HG02623 (cell line): ENCODE measurements at regions not wholly inside any gene's neighbourhood (a gene's known extent, or its start where the extent isn't known, plus 50 kb on each side); places are given as distances from the start of the nearest gene placed in this dataset.
"Not testable (repeated sequence)": the region's sequence is repeated elsewhere in the genome, so short reads cannot be mapped to it uniquely, and the experiment has no call there.

Experiments used
- ATAC-seq: cut with Tn5 transposase; IDR thresholded peaks from one replicate; pipeline ENCODE4 v1.9.1; 2021; ENCODE audit warnings: moderate library complexity; ENCODE audit not compliant: unreplicated experiment

DNA sequence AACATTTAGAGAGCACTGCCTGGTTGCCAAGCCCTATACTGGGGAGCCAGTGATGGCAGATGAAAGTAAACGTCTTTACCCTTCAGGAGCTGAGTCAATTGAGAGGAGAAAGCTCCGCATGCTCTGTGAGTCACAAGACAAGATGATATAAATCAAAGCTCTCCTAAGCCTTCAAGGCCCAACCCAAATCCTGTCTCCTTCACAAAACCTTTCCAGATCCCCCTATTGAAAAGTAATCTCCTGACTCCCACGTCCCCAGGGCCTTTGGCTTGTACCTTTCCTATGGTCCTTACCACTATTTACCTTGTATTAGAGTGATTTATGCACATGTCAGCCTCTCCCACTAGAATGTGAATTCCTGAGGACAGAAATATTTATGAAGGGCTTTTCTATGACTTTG, 230.1 kb upstream of the TENM4 start:
- no peak for ATAC-seq

DNA sequence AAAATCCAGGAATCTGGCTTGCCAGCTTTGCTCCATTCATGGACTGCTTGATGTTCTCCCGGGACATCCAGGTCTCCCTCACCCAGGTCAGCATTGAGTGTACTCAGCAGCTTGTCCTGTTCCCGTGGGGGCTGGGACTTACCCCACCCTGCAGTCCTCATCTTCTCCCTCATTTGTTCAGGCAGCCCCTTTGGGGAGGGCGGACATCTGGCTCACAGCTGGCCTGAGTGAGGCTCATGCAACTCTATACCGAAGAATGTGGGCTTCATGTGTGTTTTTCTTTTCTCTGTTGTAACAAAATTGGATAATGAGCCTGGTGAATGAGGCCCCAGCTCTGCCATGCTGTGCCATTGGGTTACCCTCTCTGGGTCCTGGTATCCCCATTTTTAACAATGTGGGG, 227.7 kb upstream of the TENM4 start:
- ATAC-seq, result no peak

DNA sequence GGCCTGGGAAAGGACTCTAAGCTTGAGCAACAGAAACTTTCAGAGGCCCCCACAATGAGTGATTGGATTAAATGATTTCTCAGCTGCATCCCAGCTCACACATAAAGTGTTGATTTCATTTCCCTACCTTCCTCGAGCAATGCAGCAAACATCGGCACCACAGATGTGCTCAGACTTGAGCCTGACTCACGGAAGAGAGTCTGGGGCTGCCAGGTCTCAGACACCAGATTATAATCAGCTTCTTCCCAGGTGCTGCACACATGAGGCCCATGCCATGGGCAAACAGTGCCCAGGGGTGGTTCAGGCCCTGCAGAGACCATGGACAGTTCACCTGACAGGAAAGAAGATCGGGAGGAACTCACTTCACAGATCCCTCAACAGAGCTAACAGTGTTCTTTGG, 226.6 kb upstream of the TENM4 start:
- no peak for ATAC-seq

DNA sequence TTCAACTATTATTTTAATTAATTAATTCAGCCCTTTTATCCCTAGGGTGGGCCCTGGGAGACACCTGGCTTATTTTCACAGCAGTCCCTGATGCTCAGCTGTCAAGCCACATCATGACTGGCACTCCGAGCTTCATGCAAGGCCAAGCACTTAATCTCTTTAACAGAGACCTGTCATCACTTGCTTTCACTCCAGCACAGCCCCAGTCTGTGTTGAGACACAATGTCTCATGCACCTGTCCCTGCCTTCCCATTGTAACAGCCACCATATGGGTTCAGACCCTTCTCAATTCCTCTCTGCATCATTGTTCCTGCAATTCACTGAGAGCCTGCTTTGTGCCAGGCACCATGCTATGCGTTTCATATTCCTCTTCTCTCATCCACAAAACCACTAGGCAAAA, 222.2 kb upstream of the TENM4 start:
- no peak for ATAC-seq

DNA sequence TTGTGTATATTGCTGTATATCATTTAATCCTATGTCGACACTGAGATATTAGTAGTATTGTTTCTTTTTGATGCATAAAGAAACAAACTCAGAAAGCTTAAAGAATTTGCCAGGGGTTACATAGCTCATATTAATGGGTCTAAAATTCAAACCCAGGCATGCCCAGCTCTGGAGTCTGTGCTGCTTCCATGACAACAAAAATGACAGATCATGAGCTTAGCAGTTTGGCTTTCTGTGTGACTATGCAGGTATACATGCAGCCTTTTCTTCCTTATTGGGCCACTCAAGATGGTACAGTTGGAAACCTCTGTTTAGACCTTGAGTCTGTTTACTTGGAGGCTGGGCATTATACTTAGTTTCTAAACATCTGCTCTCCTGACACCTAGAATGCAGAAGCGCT, 220.5 kb upstream of the TENM4 start:
- no peak for ATAC-seq

DNA sequence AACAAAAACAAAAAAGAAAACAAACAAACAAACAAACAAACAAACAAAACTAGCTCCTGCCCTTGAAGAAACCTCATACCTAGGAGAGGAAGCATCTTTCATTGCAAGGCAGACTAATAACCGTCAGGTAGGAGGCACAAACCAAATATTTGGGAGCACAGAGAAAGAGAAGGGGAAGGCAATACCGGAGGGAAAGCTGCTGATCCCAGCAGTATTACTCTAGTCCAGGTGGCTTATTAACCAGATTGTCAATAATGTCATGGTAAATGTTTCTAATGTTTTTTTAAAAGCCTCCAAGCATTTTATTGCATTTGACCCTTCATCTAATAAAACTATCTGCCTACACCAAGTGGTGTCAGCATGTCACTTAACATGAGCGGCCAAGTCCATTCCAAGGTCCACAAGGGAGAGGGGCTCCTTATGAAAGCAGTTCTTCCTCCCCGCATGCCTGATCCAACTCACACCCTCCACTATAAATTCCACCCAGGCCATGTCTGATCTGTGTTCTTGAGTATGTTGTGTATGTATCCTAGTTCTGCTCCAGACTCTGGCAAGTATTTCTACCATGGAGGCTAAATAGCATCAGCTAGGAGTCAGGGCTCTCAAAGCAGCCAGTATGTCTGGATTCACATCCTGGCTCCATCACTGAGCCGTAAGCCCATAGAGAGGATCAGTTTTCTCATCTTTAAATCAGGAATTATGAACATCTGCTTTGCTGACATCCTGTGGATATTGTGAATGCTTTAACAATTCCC, 208.1 kb upstream of the TENM4 start:
- no peak for ATAC-seq

DNA sequence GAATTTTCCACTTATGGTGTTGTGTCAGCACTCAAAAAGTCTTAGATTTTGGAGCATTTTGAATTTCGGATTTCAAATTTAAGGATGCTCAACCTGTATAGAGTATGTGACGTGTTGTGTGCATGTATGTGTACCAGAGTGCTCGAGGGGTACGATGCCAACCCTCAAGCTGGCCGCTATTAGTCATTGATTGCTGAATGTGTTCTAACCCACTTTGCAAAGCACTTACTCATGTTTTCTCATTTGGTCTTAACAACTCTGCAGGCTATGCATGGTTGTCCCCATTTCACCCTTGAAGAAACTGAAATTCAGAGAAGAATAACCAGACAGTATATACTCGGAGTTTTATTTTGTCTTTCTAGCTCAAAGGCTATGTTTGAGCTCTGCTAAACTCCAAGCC, 196.4 kb upstream of the TENM4 start:
- no peak for ATAC-seq

DNA sequence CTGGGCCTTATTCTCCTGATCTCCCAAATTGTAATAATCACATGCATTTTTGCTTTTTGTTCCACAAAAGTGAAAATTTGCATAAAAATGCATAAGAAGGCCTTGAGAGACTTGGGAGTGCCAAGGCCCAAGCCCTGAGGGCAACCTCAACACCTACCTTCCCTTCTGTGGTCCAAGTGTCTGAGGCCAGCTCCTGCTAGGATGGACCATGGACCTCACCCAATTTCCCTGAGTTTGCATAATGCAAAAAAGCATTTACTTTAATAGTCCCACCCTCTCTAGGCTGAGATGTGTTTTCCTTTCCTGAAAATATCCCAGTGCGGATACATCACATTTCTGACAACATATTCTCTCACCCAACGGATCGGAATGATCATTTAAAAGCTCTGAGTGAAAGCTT, 194.1 kb upstream of the TENM4 start:
- no peak for ATAC-seq

DNA sequence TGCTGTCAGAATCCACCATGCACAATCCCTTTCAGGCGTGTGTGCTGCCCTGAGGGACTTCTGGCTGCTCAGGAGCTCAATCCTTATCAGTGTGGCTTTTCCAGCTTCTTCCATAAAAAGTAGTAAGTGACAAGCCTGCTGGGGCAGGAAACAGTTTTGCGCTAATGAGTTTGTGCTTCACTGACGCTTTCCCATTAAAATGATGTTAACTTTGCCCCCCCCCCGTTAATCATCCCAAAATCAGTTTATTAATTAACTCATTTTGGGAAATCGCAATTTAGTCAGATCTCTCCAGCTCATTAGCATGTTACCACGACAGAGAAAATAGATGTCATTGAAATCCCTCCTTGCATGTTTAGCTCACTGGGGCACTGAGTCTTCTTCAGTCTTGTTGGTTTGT, 186.5 kb upstream of the TENM4 start:
- no peak for ATAC-seq

DNA sequence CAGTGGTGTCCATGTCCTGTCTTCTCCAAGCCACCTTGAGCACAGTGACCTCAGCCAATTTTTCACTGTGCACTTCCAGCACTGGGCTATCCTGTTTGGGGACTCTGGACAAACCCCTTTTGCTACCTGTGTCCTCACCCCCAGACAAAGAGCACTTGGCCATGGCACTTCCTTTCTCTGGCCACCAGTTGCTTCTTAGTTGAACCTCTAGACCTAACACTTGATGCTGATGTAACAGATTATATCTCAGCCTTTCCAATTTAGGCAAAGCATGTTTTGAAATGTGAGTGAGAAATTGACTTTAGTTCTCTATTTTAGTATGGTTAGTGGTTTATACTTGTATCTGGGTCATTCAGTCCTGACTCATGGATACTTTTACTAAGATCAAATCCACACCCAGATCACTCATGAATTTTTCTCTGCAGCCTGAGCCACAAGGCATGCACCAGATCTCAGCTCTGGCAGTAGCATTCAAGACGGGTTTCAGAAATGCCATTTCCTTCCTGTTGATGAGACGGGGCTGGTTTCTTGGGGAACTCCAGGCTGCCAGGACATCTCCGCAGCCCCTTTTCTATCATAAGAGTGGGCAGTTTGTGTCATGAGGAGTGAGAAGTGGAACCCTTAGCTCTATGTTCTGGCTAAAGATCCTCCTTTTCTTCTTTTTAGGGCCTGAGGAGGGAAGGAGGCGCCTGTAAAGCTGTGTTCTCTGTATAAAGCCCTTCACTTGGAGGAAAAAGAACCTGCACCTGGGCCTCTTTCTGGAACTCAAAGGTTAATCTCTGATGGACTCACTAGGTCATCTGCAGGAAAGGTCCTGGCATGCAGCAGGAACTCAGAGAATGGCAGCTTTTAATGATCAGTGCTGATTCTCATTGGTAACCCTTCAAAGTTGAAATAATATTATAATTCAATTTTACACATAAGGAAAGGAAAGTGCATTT, 185.6 kb upstream of the TENM4 start:
- ATAC-seq, result no peak

DNA sequence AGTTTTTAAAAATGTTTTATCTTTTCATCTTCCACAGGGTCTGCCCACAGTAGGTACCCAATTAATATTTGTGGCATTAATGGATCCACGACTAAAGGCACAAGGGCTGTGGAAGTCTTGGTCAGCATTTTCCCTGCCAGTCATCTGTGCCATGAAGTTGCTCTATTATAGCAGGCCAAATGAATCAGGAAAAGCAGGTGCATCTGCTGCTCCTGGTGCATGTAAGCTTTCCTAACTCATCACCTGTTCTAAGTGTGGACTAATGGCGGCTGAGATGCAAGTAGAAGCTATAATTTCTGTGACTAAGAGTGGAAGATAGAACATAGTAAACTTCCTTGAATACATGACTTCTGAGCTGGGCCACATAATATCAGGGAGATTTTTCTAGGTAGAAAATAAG, 182.5 kb upstream of the TENM4 start:
- ATAC-seq, result no peak

DNA sequence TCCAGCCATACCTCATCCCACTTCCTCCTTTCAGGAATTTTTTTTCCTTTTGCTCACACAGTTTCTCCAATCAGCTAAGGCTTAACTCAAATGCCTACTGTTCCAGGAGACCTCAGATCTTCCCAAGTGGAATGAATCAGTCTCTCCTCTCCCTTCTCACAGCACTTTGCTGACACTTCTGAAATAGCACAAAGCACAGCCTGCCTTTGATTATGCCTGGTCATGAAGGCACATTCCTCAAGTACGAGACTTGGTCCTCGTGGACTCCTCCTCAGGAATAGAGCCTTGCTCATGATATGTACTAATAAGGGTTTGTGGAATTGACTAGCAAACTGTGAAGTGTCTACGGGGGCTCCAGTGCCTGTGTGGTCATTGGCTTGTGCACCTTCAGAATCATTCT, 176.7 kb upstream of the TENM4 start:
- ATAC-seq, result no peak

DNA sequence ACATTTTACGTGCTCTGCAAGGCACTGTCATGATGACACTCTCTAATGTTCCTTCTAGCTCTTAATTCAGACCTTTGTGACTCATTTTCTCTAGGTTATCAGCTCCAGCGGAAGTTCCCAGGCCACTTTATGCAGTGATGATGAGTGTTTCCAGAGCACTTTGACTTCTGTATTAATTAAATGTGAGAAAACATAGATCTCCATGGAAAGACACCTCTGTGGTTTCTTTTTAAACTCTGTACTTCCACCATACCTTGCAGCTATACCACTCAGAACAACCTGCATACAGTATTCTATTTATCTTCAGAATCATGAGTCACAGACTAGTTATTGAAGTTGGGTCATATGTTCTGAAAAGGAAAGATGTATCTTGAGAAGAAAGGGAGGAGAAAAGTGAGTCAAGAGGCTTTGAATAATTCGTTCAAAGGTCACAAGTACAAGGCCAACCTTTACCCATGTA, 175.6 kb upstream of the TENM4 start:
- ATAC-seq, result no peak

DNA sequence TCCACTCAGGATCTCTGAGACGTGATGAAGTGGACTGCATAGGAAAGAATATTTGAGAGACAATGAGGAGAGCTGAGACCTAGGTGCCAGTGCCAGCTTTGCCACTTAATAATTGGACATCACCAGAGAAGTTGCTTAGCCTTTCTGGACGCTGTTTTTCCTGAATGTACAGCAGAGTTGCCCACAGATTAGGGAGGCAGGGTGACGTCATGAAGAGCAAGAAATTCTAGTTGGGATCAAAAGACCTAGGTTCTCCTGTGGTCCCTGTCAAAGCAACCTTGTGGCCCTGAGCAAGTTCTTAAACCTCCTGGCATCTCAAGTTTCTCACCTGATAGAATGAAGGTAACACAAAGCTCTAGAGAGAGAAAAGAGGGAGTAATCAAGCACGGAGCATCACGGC, 174.6 kb upstream of the TENM4 start:
- ATAC-seq, result no peak

DNA sequence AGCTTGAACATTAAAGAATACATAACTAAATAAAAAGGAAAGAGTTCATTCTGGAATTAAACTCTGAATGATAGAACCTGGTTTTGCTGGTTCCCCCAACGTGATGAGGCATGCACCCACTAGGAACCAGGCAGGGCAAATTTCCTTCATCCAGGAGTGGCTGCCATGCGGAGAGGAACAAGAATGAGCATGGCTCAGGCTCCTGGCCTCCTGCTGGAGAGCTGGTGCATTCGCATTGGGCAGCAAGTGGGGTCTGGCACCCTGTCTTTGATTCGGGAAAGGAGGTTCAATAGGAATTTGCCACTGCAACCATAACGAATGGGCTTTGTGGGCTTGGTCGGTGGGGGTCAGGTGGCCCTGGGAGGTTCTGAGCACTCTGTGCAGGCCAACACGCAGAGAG, 169.8 kb upstream of the TENM4 start:
- ATAC-seq, result no peak

DNA sequence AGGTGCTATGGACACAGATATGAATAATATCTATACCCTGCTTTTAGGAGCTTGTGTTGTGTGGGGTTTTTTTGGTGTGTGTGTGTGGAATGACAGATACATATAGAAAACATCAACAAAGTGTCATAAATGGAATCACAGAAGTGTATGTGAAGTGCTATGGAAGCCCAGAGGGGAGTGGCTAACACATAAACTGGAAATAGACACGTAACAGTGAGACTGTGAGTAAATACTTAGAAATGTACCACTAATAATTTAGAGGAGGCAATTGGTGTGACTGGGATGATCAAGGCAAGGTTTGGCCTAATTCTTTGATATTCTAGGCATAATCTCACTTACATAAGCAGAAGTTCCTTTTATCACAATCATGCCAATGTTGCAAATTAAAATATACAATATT, 169.3 kb upstream of the TENM4 start:
- ATAC-seq, result no peak

DNA sequence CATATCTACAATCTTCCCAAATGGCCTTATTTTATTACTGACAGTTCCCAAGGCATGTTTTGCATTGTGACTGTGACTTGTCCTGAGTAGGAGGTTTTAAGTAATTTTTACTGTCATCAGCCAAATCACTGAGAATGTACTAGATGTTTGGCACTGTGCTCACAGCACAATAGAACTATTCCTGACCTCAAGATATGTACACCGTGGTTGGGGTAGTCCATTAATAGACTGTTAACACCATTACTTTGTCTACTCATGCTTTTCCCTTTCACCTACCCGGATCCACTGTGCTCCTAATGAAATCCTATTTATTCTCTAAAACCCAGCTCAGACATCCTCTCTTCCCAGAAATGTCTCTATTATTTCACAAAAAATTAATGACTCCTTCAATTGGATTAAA, 168.7 kb upstream of the TENM4 start:
- ATAC-seq, result no peak

DNA sequence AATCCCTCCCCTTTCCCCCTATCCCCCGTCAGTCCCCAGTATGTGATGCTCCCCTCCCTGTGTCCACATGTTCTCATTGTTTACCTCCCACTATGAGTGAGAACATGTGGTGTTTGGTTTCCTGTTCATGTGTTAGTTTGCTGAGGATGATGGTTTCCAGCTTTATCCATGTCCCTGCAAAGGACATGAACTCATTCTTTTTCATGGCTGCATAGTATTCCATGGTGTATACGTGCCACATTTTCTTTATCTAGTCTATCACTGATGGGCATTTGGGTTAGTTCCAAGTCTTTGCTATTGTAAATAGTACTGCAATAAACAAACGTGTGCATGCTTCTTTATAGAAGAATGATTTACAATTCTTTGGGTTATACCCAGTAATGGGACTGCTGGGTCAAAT, 165.6 kb upstream of the TENM4 start:
- not testable (repeated sequence) for ATAC-seq

DNA sequence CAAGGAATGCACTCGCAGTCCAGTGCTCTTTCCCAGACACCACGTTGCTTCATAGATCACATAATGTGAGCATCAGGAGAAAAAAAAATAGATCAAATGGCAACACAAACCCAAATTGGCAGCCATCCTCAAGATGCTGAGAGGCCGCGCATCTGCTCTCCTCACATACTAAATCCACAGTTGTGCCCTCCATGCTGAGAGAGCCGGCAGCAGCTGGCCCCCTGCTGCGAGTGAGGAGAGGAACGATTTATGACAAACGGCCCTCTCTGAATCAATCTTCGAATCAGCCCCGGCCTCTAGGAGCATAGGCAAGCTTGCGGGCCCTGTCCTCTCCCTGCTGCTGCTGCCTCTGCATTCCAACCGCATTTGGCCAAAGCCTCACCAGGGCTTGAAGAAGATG, 159.9 kb upstream of the TENM4 start:
- no peak for ATAC-seq

DNA sequence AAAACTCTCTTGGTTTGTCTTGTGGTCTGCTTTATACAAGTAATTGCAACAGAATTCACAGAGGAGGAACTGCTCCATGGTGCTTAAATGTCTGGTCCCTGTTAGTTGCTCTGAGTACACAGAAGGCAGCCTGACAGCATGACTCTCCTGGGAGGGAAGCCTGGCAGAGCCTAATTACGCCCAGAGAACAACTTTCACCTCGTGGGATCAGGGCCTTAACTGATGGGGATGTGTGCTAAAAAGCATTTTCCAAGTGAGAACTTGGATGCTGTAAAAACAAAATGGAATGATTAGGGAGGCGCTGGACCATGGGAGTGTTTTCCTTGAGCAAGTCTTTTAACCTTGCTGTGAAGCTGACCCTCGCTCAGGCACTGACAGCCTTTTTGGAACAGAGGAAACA, 154.0 kb upstream of the TENM4 start:
- no peak for ATAC-seq

DNA sequence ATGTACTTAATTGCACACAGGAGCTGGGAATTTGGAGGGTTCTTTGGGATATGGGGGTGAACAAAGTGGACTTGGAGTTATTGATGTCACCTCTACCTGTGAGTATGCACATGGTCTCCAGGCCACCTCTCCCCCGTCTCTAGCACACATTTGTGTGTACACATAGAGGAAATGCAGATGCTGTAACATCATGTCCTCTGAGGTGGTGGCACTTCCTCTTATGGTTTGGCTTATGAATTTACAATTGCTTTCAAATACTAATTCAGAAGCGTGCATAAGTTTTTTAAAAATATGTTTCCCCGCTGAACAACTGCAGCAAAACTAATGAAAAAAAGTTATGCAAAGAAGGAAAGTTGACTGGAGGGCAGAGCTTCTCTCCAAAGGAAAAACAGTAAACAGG, 152.0 kb upstream of the TENM4 start:
- ATAC-seq, result no peak

DNA sequence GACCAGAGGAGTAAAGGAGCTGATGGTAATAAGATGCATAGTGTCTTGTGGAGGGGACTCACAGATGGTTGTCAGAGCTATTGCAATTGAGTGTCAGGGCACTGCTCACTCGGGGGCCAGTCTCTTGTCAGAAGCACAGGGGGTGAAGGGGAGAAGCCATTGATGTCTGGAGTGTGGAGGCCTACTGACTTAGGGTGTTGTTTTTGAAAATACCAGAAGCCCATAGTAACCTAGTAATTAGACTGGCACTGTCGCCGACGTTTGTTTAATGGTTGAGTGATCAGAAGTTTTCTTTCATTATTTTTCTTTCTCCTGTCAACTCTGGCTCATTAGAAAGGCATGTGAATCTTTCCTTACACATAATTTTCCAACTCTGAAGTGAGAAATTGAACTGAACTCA, 151.6 kb upstream of the TENM4 start:
- ATAC-seq, result no peak
